OCI-LY1 (cell line): ENCODE measurements at regions not wholly inside any gene's neighbourhood (a gene's known extent, or its start where the extent isn't known, plus 50 kb on each side); places are given as distances from the start of the nearest gene placed in this dataset.

Experiments used
- CTCF ChIP-seq: fragments of 200-600 bp; sonication (generic), shearing (Covaris generic); IDR thresholded peaks from 2 replicates; pipeline ENCODE4 v1.5.1; 2017; ENCODE audit warnings: mild to moderate bottlenecking, antibody characterized with exemption, low read length, moderate library complexity, mixed read lengths
- EZH2 ChIP-seq: fragments of 200-600 bp; sonication (generic), shearing (Covaris generic); IDR thresholded peaks from 2 replicates; pipeline ENCODE4 v1.8.0; 2017; ENCODE audit warnings: borderline replicate concordance, mixed run types, mild to moderate bottlenecking, antibody characterized with exemption, low read length, moderate library complexity, mixed read lengths

GRCh38 chrX:42886519-42886918 lies 108.6 kb upstream of the PPP1R2C start:
- no peak for TF ChIP-seq EZH2
- no peak for TF ChIP-seq CTCF
